T-helper 2 cell treated with Interferon-gamma antibody and Interleukin-4, amounts not matched to agents 5 μg/mL and 100 μg/mL, for 36 hours (primary cell): ENCODE measurements at regions not wholly inside any gene's neighbourhood (a gene's known extent, or its start where the extent isn't known, plus 50 kb on each side); places are given as distances from the start of the nearest gene placed in this dataset.

Experiments
- DNase-seq: peaks from one replicate; pipeline ENCODE4 v3.0.0; 2021; ENCODE audit warnings: low spot score
- H3K27ac Mint-ChIP-seq: one replicate; pipeline ENCODE4 v1.8.0; 2021; ENCODE audit warnings: mild to moderate bottlenecking, mixed read lengths
- H3K27me3 Mint-ChIP-seq: one replicate; pipeline ENCODE4 v1.8.0; 2021; ENCODE audit warnings: low read depth, mixed read lengths
- H3K36me3 Mint-ChIP-seq: one replicate; pipeline ENCODE4 v1.8.0; 2021; ENCODE audit warnings: low read depth, mixed read lengths
- H3K4me1 Mint-ChIP-seq: one replicate; pipeline ENCODE4 v1.8.0; 2021; ENCODE audit warnings: low read depth, mixed read lengths
- H3K4me3 Mint-ChIP-seq: one replicate; pipeline ENCODE4 v1.8.0; 2022; ENCODE audit warnings: mild to moderate bottlenecking, moderate library complexity, mixed read lengths
- H3K9me3 Mint-ChIP-seq: one replicate; pipeline ENCODE4 v1.8.0; 2021; ENCODE audit warnings: mixed read lengths

GRCh38 chrX:13252726-13253125, 67.1 kb downstream of the ATXN3L start:
- no peak for DNase-seq
- Mint-ChIP-seq H3K27ac (no peak overlapping the region), H3K36me3 (peaks cover 2% of the 10 kb centered on the region), H3K4me1 (peaks cover 34% of the 10 kb centered on the region), H3K9me3 (no peaks in the 10 kb centered on the region), H3K27me3 (no peaks in the 10 kb centered on the region), H3K4me3 (no peak overlapping the region)

GRCh38 chrX:13250826-13251580, 68.8 kb downstream of the ATXN3L start:
- no peak overlapping the region for H3K4me3 Mint-ChIP-seq
- H3K4me1 Mint-ChIP-seq, result peaks cover 23% of the 10 kb centered on the region
- H3K27me3 Mint-ChIP-seq, result no peaks in the 10 kb centered on the region
- H3K9me3 Mint-ChIP-seq, result no peaks in the 10 kb centered on the region
- no peak for DNase-seq
- no peak overlapping the region for H3K27ac Mint-ChIP-seq
- peaks cover 2% of the 10 kb centered on the region for H3K36me3 Mint-ChIP-seq

GRCh38 chrX:13248867-13249486, 70.9 kb downstream of the ATXN3L start:
- DNase-seq, result no peak
- Mint-ChIP-seq H3K4me1 (peaks cover 11% of the 10 kb centered on the region), H3K4me3 (no peak overlapping the region), H3K27ac (no peak overlapping the region), H3K36me3 (peaks cover 2% of the 10 kb centered on the region), H3K27me3 (no peaks in the 10 kb centered on the region), H3K9me3 (no peaks in the 10 kb centered on the region)

- no peak for DNase-seq
- Mint-ChIP-seq H3K27me3 (no peaks in the 10 kb centered on the region), H3K27ac (no peak overlapping the region), H3K36me3 (no peaks in the 10 kb centered on the region), H3K4me3 (no peak overlapping the region), H3K4me1 (no peaks in the 10 kb centered on the region), H3K9me3 (no peaks in the 10 kb centered on the region)
Measured at GRCh38 chrX:13239272-13239671, 80.6 kb downstream of the ATXN3L start.

DNA sequence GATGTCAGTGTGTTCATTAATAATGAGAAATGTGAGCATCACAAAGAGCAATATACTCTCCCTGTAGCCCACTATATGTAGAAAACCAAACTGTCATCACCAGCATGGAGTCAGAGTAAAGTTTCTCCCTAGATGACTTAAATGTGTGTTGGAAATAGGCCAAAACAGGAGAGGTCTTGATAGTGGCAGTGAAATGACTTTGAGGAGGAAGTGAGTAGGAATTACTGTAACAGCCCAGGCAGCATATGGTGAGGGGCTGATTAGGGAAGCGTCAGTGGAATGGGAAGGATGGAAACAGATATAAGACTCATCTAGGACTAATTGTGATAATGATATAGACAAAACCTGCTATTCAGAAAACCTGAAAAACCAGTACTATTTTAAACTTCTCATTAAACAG, 83.9 kb downstream of the ATXN3L start:
- DNase-seq, result no peak
- H3K36me3 Mint-ChIP-seq, result no peaks in the 10 kb centered on the region
- no peaks in the 10 kb centered on the region for H3K27me3 Mint-ChIP-seq
- no peak overlapping the region for H3K4me3 Mint-ChIP-seq
- no peak overlapping the region for H3K27ac Mint-ChIP-seq
- no peaks in the 10 kb centered on the region for H3K4me1 Mint-ChIP-seq
- H3K9me3 Mint-ChIP-seq, result no peaks in the 10 kb centered on the region

DNA sequence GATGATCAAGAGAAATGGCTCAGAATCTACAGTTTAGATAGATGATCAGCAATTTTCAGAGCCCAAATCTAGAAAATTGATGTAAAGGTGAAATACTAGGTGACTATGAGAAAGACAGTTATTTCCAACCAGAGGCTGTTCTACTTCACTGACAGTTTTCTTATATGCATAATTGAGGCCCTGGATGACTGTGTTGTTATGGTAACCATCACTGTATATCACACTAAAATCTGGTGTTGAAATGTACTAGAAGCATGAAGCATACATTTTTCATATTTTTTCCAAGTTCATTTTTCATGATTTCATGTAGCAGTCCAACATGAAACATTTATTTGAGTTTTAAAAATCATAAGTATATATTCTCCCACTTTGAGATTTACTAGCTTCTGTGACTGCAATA, 87.4 kb downstream of the ATXN3L start:
- Mint-ChIP-seq H3K27ac (no peak overlapping the region), H3K9me3 (no peaks in the 10 kb centered on the region), H3K4me1 (no peaks in the 10 kb centered on the region), H3K27me3 (no peaks in the 10 kb centered on the region), H3K36me3 (no peaks in the 10 kb centered on the region), H3K4me3 (no peak overlapping the region)
- no peak for DNase-seq

DNA sequence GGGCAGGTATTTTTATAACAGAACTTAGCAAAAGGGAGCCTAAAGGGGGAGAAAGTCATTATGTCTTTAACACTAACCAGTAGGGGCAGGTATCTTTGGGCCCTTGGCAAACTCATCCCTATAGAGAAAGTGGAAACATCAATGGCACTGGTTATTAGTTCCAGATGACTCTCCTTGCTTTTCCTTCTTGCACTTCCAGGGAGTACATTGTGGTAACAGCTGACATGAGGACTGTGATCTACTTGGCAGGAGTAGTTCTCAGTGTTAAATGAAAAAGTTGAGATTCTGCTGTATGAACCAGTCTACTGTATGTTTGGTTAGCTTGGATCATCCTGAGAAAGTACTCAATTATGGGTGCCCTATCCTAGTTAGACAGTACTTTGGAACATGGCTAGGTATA, 93.6 kb downstream of the ATXN3L start:
- Mint-ChIP-seq H3K27ac (no peak overlapping the region), H3K4me3 (no peak overlapping the region), H3K36me3 (no peaks in the 10 kb centered on the region), H3K27me3 (peaks cover 9% of the 10 kb centered on the region), H3K4me1 (peaks cover 7% of the 10 kb centered on the region), H3K9me3 (no peaks in the 10 kb centered on the region)
- DNase-seq, result no peak

- H3K4me3 Mint-ChIP-seq, result no peak overlapping the region
- H3K4me1 Mint-ChIP-seq, result peaks cover 10% of the 10 kb centered on the region
- no peak overlapping the region for H3K27ac Mint-ChIP-seq
- no peak for DNase-seq
- no peaks in the 10 kb centered on the region for H3K9me3 Mint-ChIP-seq
- H3K36me3 Mint-ChIP-seq, result no peaks in the 10 kb centered on the region
- peaks cover 10% of the 10 kb centered on the region for H3K27me3 Mint-ChIP-seq
Measured at GRCh38 chrX:13223868-13224567, 95.8 kb downstream of the ATXN3L start.

- Mint-ChIP-seq H3K27me3 (peaks cover 10% of the 10 kb centered on the region), H3K9me3 (no peaks in the 10 kb centered on the region), H3K27ac (no peak overlapping the region), H3K36me3 (no peaks in the 10 kb centered on the region), H3K4me1 (peaks cover 10% of the 10 kb centered on the region), H3K4me3 (no peak overlapping the region)
- DNase-seq, result no peak
Measured at GRCh38 chrX:13220916-13221315, 98.9 kb downstream of the ATXN3L start.

DNA sequence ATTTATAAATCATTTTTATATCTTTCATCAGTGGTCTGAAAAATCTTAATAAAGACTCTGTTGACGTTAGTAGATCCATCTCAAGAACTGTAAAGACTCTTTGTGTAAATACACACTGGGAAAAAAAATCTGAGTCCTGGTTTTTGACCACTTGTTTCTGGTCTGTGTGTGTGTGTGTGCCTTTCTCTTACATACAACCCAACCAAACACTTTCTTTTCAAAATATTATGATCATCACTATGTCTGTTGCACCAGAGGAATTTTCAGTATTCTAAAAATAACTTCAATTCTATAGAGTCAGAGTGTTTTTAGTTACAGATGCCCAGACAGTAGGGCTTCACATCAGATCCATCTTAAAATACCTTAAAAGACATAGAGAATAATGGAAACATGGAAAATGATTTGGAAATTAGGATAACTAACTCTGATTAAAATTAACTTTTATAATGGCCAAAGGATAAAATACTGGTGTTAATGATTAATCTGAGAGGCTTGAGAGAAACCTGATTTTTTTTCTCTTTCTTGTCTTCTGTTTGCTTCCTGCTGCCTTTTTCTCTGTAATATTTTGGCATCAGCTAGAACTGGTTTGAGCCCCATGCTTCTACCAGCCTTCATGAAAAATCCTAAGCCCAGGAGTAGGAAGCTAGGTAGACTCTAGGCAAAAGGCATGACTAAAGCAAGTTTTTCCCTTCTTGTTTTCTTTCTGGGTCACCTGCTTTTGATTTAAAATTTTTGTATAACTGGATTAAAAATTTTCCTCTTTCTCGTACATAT, 99.7 kb downstream of the ATXN3L start:
- Mint-ChIP-seq H3K36me3 (no peaks in the 10 kb centered on the region), H3K27ac (no peak overlapping the region), H3K27me3 (peaks cover 10% of the 10 kb centered on the region), H3K4me3 (no peak overlapping the region), H3K4me1 (peaks cover 10% of the 10 kb centered on the region), H3K9me3 (no peaks in the 10 kb centered on the region)
- no peak for DNase-seq

GRCh38 chrX:13218758-13219157, 101.1 kb downstream of the ATXN3L start:
- Mint-ChIP-seq H3K36me3 (no peaks in the 10 kb centered on the region), H3K9me3 (no peaks in the 10 kb centered on the region), H3K27me3 (peaks cover 10% of the 10 kb centered on the region), H3K4me1 (peaks cover 9% of the 10 kb centered on the region), H3K27ac (no peak overlapping the region), H3K4me3 (no peak overlapping the region)
- DNase-seq, result no peak

DNA sequence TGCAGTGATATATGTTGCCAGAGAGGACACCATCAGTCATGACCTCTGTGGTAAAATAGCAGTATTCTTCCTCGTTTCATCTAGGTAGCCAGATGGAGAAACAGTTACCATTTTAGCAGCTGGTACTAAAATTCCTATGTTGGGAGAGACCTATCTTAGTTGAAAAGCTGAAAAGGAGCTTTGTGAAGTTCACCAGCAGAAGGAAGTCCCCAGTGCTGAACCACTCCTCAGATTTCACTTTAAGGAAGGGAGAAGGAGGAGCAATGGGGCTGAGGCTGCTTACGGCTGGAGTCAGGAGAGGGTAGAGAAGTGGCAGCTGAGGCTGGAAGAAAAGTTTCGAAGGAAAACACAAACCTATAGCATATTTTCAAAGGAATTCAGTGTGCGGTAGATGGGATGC, 103.7 kb downstream of the ATXN3L start:
- peaks cover under 1% of the 10 kb centered on the region for H3K27me3 Mint-ChIP-seq
- H3K27ac Mint-ChIP-seq, result no peak overlapping the region
- no peaks in the 10 kb centered on the region for H3K36me3 Mint-ChIP-seq
- no peak overlapping the region for H3K4me3 Mint-ChIP-seq
- DNase-seq, result no peak
- no peaks in the 10 kb centered on the region for H3K9me3 Mint-ChIP-seq
- H3K4me1 Mint-ChIP-seq, result peaks cover 6% of the 10 kb centered on the region

GRCh38 chrX:13215729-13216128, 104.1 kb downstream of the ATXN3L start:
- Mint-ChIP-seq H3K4me3 (no peak overlapping the region), H3K36me3 (no peaks in the 10 kb centered on the region), H3K4me1 (peaks cover 3% of the 10 kb centered on the region), H3K9me3 (no peaks in the 10 kb centered on the region), H3K27ac (no peak overlapping the region), H3K27me3 (no peaks in the 10 kb centered on the region)
- no peak for DNase-seq

DNA sequence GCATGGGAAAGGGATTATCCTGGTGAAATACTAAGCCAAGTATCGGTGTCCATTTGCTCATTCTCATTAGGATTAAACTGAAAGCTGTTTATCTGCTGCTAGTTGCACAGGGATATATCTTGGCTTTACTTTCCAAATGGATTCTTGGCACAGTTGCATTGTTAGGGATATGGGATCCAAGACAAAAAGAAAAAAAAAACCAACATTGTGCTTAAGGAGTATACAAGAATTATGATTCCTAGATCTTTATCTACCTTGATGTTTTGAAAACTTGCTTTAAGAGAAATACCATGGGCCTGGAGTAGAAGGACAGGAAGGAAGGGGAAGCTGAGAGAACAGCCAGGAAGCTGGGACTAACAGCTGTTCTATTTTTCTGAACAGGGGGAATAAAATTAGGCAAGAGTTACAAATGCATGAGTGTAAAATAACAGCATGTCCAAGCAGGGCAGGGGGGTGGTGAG, 107.6 kb downstream of the ATXN3L start:
- Mint-ChIP-seq H3K4me3 (no peak overlapping the region), H3K9me3 (no peaks in the 10 kb centered on the region), H3K4me1 (peaks cover 3% of the 10 kb centered on the region)

More for the DNA sequence above, 107.6 kb downstream of the ATXN3L start:
- Mint-ChIP-seq H3K27ac (no peak overlapping the region), H3K36me3 (no peaks in the 10 kb centered on the region), H3K27me3 (no peaks in the 10 kb centered on the region)
- DNase-seq, result no peak
